Dedifferentiated amniotic fluid mesenchymal stem cell (primary cell): ENCODE measurements at regions not wholly inside any gene's neighbourhood (a gene's known extent, or its start where the extent isn't known, plus 50 kb on each side); places are given as distances from the start of the nearest gene placed in this dataset.

Experiments
- DNase-seq: peaks from one replicate; pipeline ENCODE4 v3.0.0-alpha.2; 2016; ENCODE audit errors: extremely low spot score

DNA sequence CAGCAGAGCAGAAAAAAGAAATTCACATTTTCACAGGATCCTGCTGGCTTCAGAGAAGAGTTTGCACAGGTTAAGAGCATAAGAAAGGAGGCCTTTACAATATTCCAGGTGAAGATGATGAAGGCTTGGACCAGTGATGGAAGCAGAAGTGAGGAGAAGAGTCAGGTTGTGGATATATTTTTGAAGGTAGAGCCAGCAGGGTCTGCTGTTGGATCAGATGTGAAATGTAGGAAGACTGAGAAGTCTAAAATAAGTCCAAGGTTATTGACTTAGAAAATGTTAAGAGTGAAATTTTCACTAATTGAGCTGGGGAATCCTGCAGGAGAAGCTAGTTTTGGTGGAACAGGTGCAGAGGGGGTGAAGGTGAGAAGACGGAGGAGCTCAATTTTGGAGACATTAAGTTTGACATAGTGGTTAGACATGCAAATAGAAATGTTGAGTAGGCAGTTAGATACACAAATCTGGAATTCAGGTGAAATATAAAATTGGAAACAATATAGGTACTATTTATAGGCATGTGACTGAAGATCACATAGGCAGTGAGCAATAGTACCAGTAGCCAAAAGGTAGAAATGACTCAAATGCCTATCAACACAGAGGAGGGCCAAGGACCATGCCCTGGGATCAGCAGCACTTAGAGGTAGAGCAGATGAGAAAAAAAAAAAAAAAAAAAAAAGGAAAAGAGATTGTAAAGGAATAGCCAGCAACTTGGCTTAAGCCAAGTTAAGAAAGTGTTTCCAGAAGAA, 252.0 kb downstream of the AASDHPPT start:
- DNase-seq: no peak

DNA sequence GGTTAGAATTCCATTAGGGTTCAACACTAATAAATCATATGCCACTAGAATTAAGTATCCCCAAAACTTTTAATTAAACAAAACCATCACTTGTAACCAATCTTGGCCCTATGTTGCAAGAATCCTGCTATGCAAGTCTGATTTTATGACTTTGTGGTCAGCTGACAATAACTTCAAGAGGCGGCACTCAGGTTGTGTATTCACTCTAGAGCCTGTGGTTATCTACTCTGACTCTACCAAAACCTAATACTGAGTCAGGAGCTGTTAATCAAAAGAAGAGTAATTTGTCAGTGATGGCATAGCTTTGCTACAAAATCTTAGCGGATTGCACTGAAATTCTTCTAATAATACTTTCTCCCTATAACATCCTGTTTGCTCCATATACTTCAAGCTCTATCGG, 253.7 kb downstream of the AASDHPPT start:
- DNase-seq: no peak

DNA sequence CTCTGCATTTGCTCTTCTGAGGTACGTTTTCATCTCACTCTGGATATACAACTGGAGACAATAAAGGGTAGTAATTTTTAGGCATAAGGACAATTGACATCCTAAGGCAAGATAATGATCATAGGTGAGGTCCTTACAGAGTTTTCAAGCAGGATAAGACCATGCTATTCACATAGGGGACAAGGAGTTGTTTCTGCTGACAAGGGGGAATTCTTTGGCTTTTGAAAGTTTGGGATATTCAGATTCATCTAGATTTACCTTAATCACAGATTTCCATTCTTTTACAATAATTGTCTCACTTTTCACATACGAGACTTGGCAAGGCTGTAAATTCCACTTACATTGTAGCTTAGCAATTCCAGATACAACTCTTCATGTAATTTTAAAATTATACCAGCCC, 256.2 kb downstream of the AASDHPPT start:
- DNase-seq: no peak

DNA sequence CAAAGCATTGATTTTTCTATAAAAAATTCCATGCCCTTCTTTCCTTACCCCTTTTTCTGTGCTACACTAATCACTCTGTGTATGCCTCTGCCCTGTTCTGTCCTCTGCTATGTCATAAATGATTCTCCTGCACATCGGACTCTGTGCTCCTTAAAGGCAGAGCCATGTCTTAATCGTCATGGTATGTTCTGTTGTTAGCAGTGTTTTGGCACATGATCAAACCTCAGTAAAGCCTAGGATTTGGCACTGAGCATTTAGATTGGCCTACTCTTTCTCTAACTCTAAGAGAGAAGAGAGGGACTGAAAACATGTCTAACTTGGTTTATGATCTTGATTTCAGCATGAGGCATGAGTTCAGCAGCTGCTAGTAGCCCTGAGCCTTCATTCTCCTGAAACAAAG, 266.9 kb downstream of the AASDHPPT start:
- peak; percentile 32 for DNase-seq

DNA sequence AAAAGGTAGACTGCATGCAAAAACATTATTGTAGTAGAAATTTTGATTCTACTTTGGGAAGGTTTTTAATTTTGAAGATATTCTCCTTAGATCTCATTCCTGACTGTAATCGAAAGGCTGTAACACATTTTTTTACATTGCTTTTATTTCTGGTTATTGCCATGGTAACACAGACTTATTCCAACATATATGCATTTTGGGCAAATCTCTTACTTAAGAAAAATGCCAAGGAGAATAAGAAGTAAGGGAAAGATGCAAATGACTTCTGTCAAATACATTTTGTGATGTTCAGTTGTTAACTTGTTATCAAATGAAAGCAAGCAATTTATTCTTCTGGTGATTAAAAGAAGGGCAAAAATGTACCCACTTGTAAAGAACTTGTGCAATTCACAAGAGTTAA, 267.5 kb downstream of the AASDHPPT start:
- no peak for DNase-seq

DNA sequence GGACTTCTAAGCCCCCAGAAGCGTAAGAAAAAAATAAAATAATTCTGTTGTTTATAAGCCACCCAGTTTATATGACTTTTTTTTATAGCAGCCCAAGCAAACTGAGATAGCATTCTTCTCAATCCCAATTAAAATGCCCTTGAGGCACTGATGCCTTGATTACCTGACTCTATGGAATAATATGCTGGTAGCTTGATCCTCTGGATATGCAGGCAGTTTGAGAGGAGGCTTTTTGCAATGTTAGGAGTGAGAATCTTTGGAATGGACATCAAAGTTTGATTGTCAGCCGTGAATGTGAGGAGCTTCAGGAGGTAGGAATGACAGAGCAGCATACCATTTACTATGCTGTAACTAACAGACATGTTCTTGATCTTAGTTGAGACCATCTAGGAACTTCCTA, 275.6 kb downstream of the AASDHPPT start:
- DNase-seq: no peak

DNA sequence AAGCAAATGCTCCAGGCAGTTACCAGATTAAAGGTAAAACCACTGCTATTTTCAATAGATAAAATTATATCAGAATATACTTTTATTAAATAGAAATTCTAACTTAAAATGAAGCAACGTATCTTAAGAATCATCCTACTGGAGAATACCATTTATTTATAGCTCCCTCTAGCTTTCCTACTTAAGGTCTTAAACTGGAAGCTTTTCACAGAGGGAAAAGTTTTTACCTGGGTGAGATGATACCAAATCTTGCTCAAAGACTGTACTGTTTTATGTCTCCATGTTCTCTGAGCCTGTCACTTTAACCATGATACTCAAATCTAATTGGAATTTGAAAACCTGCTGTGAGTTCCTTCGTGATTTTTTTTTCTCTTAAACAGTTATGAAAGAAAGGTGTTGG, 291.8 kb downstream of the AASDHPPT start:
- DNase-seq: no peak

DNA sequence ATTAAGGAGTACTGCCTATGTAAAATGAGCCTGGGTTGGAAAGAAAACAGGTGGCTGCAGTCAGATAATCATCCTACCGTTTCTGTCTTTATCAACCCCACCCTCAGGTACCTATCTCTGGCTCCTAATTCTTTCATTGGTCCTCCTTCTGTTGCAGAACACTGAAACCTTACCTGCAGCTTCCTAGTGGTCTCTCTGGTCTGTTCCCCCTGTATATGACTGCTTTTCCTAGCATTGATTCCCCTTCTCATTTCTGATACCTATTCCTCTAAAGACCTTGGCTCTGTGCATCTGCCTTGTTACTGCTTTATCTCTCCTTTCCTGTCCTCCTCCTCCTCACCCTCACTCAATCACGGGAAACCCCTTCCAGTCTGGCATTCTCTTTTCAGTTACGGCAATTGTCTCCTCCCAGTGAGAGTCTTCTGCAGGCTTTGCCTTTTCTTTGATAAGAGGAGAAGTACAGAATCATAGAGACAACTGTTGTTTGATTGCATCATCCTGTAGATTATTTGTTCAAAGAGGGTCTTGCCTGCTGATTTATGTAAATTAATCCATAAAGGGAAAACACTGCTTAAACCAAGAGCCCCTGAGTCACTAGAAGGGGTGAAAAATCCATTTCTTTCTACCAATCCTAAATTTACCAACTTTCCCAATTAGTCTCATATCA, 301.2 kb downstream of the AASDHPPT start:
- DNase-seq: no peak

DNA sequence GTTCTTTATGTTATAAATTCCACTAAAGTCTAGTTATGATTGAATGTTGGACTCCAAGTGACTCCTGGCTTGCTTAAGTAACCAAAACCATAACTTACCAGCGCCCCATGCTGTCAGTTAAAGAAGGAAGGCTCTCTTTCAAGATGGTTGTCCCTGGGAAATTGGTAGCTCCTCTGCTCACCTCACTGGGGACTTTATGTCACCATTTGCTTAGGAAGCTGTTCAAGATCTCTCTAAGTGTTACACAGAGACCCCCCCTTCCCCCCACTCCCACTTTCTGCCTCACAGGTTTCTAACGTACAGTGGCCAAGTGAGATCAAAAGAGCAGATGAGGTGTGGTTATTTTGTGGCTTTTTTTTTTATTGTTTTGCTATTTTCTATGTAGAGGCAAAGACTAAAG, 301.8 kb downstream of the AASDHPPT start:
- DNase-seq: no peak

DNA sequence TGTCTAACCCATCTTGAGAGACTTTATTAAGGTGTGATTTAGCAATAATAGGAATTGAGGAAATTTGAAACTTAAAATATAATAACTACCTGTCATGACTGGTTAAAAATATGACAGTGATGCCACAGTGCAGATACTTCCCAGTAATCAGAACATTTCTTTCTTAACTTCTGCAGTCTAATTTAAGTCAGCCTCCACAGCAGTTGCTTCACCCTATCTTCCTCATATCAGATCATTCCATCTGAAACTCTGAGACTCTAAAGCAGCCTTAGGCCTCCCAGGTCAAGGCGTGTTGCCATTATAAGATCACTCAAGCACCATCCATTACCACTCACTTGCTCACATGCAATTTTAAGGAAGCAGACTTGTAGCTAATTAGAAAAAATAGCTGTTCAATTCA, 302.2 kb downstream of the AASDHPPT start:
- DNase-seq: no peak

DNA sequence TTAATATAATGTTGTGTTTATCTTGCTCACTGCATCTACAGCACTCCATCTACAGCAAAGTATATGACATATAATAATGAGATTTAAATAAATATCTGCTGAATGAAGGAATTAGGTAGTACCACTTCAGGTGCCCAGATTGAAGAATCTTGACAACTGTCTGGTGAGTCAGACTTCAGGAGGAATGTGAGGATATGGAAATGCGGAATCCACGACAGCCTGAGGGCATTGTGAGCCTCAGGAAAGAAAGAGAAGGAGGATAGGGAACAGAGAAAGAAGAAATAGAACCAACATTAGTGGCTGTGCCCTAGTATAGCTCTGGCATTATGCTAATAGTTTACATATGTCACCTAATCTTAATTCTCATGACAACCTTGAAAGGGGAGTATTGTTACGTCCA, 304.4 kb downstream of the AASDHPPT start:
- no peak for DNase-seq

DNA sequence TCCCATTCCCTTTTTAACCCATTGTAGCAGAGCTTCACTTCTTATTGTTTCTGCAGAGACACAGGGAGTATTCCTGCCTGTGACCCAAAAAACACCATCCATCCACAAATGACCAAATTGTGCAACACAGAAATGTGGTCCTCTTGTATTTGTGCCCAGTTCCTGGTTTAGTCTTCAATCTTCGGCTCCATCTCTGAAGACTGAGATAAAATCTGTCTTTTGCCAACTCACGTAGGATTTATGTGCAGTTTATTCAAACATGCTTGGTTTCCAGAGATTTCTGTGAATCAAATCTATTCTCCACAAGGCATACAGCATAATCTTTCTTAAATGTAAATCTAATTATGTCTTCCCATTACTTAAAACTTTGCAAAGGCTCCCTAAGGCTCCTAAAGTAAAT, 307.0 kb downstream of the AASDHPPT start:
- no peak for DNase-seq

DNA sequence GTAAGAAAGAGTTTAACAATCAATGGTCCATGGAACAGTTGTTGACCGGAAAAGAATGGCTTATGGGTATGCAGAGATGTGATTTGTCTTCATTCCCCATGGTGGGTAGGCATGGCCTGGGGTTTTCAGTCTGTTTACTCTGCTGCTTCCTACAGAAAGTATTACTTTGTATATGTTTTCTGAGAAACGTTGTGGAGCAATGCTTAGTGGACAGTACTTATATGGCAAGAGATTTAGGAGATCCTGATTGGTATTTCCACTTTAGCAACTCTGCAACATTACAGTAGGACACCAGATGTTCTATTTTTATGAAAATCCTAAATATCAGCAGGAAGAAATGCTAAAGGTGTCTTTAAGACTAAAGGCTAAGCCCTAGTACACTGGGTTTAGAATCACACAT, 309.1 kb downstream of the AASDHPPT start:
- no peak for DNase-seq

DNA sequence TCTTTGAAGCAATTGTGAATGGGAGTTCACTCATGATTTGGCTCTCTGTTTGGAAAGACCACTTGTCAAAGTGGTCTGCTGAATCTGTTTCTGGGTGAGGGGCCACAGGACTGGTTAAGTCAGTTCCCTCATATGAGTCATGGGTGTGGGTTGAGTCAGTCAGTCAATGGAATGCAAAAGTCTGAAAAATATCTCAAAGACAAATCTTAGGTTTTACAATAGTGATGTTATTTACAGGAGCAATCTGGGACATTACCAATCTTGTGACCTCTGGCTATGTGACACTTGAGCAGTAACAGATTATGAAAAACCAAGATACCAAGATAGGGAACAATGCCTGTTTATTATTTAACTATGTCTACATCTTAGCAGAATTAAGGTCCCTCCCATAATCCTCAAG, 311.6 kb downstream of the AASDHPPT start:
- DNase-seq: no peak

DNA sequence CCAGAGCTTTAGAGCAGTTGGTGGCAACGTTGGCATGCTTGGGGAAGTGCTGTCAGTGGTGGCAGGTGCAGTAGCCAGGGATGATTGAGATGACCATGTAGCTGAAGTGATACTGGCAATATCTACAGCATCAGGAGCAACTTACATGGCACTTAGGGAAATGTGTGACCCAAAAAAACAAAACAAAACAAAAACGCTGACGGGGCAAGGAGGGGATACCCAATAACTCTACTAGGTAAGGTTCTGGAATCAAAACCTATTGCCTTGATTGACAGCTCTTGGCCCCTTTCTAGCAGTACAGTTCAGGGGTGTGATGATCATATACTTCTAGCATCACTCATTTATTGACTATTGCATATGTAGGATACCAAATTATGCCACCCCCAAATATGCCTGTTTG, 312.6 kb downstream of the AASDHPPT start:
- no peak for DNase-seq

DNA sequence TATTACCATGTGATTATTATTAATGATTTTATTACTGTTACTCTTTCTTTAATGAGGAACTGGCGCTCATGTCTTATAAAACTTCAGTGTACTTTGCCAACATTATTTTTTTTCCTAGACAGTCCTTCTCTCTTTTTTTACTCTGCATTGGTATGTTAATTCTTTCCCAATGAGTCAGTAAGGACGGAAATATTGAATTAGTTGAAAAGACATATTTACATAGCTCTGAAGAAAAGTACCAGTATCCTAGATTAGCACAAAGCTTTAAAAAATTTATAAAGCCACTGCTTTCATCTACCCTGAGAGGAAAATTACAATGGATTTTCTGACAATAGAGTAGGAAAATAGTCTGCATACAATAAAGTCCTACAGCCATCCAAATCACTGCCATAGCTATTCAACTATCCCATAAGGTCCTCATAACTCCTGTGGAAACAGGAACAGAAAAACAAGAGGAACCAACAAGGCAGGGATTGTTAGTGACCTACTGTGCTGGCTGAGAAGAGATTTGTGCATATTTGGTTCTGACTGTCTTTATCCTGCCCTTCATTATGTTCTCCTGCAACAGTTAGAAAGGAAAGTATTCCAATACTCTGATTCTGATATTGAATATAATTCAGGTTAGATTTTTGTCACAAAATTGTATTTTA, 314.4 kb downstream of the AASDHPPT start:
- DNase-seq: peak; percentile 79

DNA sequence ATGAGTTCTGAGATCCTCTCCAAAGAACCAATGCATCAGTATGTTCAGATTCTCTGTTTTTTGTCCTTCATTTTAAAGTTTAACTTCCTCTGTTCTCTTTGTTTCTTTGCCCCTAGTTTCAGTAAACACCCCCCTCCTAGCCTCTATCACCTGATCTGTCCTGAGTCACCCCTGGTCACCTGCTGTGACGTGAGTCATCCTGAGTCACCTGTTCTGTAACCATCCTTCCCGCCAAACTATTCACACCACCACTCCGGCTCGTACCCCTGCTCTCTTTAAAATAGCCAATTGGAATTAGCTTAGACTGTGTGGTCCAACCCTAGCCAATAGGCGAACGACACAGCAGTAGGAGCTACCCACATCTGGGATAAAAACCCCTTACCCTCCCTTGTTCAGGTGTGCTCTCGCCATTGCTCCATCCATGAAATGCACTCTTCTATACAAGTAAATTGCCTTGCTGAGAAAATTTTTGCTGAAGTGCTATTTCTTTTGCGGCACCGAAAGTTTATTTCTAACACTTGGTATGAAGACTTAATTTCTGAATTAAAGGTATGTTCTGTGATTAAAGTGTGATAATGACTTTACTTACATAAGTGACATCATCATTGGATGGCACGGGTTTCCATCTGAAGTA, 318.4 kb downstream of the AASDHPPT start:
- no peak for DNase-seq

DNA sequence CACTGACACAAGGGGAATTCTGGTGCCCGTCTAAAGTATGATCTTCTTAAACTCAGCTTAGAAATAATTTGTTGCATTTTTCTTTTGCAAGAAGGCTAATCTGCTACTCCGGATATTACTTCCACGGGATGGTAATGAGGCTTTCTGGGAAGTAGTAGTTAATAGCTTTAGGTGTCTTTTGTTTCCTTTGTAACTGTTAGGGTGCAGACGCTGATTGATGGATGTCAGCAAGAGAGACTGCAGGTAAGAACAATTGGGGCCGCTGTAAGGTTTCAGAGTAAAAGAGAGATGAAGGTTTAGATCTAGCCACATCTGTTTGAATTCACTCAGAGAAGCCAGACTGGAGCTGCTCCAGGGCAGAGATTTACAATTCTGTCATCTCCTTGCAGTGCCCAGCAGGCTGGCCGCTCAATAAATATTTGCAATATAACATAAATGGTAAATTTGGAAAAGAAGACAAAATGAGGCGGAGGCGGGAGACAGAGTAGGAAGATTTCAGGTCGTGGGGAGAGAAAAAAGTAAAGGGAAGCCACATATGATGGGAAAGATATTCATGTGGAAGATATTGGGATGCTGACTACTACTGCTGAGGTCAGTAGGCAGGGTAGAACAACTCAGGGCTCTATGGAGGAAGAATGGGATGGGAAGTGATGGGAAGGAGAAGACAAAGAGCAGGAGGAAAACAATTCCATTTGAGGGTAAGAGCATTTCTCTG, 320.5 kb downstream of the AASDHPPT start:
- DNase-seq: no peak

DNA sequence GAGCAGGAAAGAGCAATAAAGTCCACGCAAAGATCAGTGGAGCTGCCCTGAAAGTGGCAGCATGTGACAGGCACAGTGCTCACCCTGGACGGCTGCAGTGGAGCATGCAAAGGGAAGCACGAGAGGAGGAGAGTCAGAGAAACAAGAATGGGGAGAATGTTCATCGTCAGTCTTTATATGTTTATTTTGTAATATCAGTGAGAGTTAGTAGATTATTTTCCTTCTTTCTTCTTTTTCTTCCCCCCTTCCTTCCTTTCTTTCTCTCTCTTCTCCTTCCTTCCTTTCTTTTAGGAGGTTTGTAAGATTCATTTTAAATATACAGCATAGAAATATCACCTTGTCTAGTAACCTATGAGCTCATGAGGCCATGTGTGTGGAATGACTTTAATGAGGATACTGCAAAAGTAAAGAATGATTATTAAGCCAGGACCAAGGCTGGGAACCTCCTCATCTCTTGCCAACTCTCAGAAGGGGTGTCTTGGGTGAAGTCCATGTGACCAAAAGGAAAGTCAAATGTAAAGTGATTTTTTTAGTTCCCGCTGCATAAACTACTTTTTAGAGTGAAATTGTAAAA, 321.1 kb downstream of the AASDHPPT start:
- DNase-seq: no peak

DNA sequence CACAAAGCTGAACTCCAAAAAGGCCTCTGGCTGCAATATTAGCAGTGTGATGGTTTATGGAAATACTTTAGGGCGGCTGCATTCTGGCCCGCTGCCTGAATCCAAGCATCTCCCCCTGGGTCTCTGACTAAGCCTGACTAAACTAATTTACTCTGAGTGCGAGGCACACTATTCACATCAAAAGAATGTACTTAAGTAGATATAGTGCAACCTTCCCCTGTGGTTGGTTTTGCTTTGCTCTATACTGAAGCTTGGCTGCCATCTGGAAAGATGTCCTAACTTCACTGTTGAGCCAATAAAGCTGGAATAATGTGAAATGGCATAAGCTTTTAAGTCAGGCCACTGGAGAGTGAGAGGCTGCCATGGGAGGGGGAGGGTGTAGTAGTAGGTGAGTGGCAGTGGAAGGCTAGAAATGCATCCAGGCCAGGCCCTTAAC, 321.6 kb downstream of the AASDHPPT start:
- peak; percentile 98 for DNase-seq

DNA sequence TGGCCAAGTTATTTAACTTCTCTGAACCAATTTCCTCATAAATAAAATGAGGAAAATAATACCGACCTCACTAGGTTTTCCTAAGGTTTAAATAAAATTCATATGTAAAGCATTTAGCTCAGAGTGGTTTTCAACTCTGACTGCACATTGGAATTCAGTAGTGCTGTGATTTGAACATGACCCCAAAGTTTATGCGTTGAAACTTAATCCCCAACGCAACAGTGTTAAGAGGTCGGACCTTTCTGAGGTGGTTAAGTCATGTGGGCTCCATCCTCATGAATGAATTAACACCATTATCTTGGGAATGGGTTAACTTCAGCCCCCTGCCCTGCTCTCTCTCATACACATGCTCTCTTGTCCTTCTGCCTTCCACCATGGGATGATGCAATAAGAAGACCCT, 322.2 kb downstream of the AASDHPPT start:
- DNase-seq: no peak
